K562 (cell line): ENCODE measurements at regions not wholly inside any gene's neighbourhood (a gene's known extent, or its start where the extent isn't known, plus 50 kb on each side); places are given as distances from the start of the nearest gene placed in this dataset.
"Not testable (repeated sequence)": the region's sequence is repeated elsewhere in the genome, so short reads cannot be mapped to it uniquely, and the experiment has no call there.

Source experiments
- ATAC-seq: fragments of 200-7000 bp; cut with Tn5 transposase; 3 replicates; pipeline ENCODE4 v1.9.1; 2020; ENCODE audit warnings: moderate library complexity
- BruUV-seq: library from RNA; stranded (reverse); fragments of 400-500 nt; replicated peaks from 2 replicates; lab custom pipeline; 2021; lab: Mats Ljungman, UMichigan
- CTCF ChIA-PET: fragments of 300-600 bp; formaldehyde crosslinking; extraction: SDS; loops from one replicate; lab custom pipeline; 2021; ENCODE audit warnings: low intra/inter-chr PET ratio; lab: Yijun Ruan, JAX
- POLR2A ChIA-PET: fragments of 300-600, 350-650 bp; sonication (Branson Sonifier 250); formaldehyde crosslinking; extraction: SDS; loops from one replicate; lab custom pipeline; 2021; ENCODE audit warnings: antibody characterized with exemption, inconsistent platforms; lab: Yijun Ruan, JAX
- DNase-seq, 4 experiments: peaks; one replicate each; pipeline versions ENCODE4 v3.0.0 to v3.0.0-alpha.2; 2011 to 2018; ENCODE audit warnings: low spot score in 3 of 4, mixed read lengths in 3 of 4; ENCODE audit errors: extremely low read depth in 1 of 4
- FAIRE-seq: peaks from 2 replicates; lab custom pipeline; 2011; peaks lifted over from hg19 to GRCh38; lab: Jason Lieb, UNC
- H2AFZ ChIP-seq: 2 replicates; pipeline ENCODE4 v1.6.0; 2011; ENCODE audit warnings: low read depth, low read length, control low read depth, inconsistent platforms
- H3K27ac ChIP-seq: fragments of 200-600 bp; 3 replicates; pipeline ENCODE4 v1.8.0; 2011; ENCODE audit warnings: low read depth, mild to moderate bottlenecking, control low read depth, inconsistent platforms, low read length, moderate library complexity, mixed read lengths; ENCODE audit errors: extremely low read depth
- H3K27me3 ChIP-seq, 2 experiments: fragments of 300-600 bp in 1 of 2; 2 replicates in 1 of 2; 3 replicates in 1 of 2; pipeline versions ENCODE4 v1.6.0 to v1.8.0; 2011; ENCODE audit warnings: inconsistent platforms in 2 of 2, low read length in 2 of 2, mild to moderate bottlenecking in 1 of 2, mixed read lengths in 1 of 2, moderate library complexity in 1 of 2; ENCODE audit not compliant: control insufficient read depth in 2 of 2, insufficient read depth in 2 of 2
- H3K36me3 ChIP-seq: fragments of 300-600 bp; 3 replicates; pipeline ENCODE4 v1.8.0; 2011; ENCODE audit warnings: mild to moderate bottlenecking, low read length, inconsistent platforms; ENCODE audit not compliant: control insufficient read depth, insufficient read depth
- H3K4me1 ChIP-seq, 2 experiments: fragments of 200-600 bp in 1 of 2; replicated peaks in 1 of 2; 2 replicates in 1 of 2; 3 replicates in 1 of 2; pipeline versions ENCODE4 v1.5.1 to v1.8.0; 2011; ENCODE audit warnings: inconsistent platforms in 2 of 2, low read length in 2 of 2, mild to moderate bottlenecking in 1 of 2, mixed read lengths in 1 of 2, moderate library complexity in 1 of 2; ENCODE audit not compliant: control insufficient read depth in 2 of 2, insufficient read depth in 2 of 2
- H3K4me2 ChIP-seq: 2 replicates; pipeline ENCODE4 v1.6.1; 2011; ENCODE audit warnings: low read length, control low read depth, inconsistent platforms, mixed read lengths; ENCODE audit not compliant: insufficient read depth
- H3K4me3 ChIP-seq: fragments of 200-600 bp; sonication (generic), shearing (Covaris generic); 2 replicates; pipeline ENCODE4 v1.5.1; 2016; ENCODE audit warnings: control low read depth, inconsistent platforms
- H3K79me2 ChIP-seq: fragments of 200-600 bp; 3 replicates; pipeline ENCODE4 v1.8.0; 2011; ENCODE audit warnings: low read length, inconsistent platforms; ENCODE audit not compliant: control insufficient read depth, insufficient read depth
- H3K9ac ChIP-seq, 2 experiments: 2 replicates each; pipeline versions ENCODE4 v1.6.0 to v1.6.1; 2011; ENCODE audit warnings: low read depth in 2 of 2, low read length in 2 of 2, control low read depth in 1 of 2, inconsistent platforms in 1 of 2, mild to moderate bottlenecking in 1 of 2, mixed read lengths in 1 of 2; ENCODE audit not compliant: insufficient read depth in 1 of 2
- H3K9me1 ChIP-seq: one replicate; pipeline ENCODE4 v1.6.0; 2011; ENCODE audit warnings: inconsistent platforms, mild to moderate bottlenecking, low read length, moderate library complexity; ENCODE audit not compliant: control insufficient read depth, insufficient read depth
- H3K9me3 ChIP-seq: replicated peaks from 2 replicates; pipeline ENCODE4 v1.5.1; 2011; ENCODE audit warnings: low read depth, low read length, inconsistent platforms; ENCODE audit not compliant: control insufficient read depth, insufficient read depth
- H4K20me1 ChIP-seq: replicated peaks from 2 replicates; pipeline ENCODE4 v1.6.1; 2011; ENCODE audit warnings: low read length, inconsistent platforms, mixed read lengths; ENCODE audit not compliant: control insufficient read depth, insufficient read depth
- CBX5 ChIP-seq: IDR thresholded peaks from 2 replicates; pipeline ENCODE4 v1.6.1; 2014; ENCODE audit warnings: low read depth, borderline replicate concordance
- TAF15 ChIP-seq: fragments of 200-400 bp; formaldehyde crosslinking; IDR thresholded peaks from 2 replicates; pipeline ENCODE4 v1.6.1; 2017; ENCODE audit warnings: mild to moderate bottlenecking, low read depth, low read length, moderate library complexity
- WGBS: fragments of 100-300 bp; shearing (Covaris generic); methylation state at CpG from one replicate; pipeline ENCODE4 v1.1.6; 2016; ENCODE audit warnings: low coverage, mixed read lengths; ENCODE audit not compliant: insufficient coverage; ENCODE audit errors: missing lambda C conversion rate; 5-methylcytosine and 5-hydroxymethylcytosine counted together
- in situ Hi-C: fragments of 300-500 bp; cut with MboI; formaldehyde crosslinking; loops from 4 replicates; pipeline ENCODE4 v1.15.0; 2018; ENCODE audit warnings: inconsistent platforms, mixed read lengths
- intact Hi-C: fragments of 100-400 bp; cut with micrococcal nuclease; formaldehyde crosslinking; loops from 2 replicates; pipeline ENCODE4 v1.14.2; 2022
- TF ChIP-seq, protein P1 (sequence below): fragments of 450-650 bp; formaldehyde crosslinking; IDR thresholded peaks from 2 replicates; pipeline ENCODE4 v1.4.0; 2020; ENCODE audit warnings: mild to moderate bottlenecking, moderate library complexity

DNA sequence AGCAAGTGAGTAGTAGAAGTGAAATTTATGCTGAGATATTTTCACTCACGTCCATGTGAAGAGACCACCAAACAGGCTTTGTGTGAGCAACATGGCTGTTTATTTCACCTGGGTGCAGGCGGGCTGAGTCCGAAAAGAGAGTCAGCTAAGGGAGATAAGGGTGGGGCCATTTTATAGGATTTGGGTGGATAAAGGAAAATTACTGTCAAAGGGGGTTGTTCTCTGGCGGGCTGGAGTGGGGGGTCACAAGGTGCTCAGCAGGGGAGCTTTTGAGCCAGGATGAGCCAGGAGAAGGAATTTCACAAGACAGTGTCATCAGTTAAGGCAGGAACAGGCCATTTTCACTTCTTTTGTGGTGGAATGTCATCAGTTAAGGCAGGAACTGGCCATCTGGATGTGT lies 207.8 kb downstream of the GABRG2 start:
- not testable (repeated sequence) for FAIRE-seq

DNA sequence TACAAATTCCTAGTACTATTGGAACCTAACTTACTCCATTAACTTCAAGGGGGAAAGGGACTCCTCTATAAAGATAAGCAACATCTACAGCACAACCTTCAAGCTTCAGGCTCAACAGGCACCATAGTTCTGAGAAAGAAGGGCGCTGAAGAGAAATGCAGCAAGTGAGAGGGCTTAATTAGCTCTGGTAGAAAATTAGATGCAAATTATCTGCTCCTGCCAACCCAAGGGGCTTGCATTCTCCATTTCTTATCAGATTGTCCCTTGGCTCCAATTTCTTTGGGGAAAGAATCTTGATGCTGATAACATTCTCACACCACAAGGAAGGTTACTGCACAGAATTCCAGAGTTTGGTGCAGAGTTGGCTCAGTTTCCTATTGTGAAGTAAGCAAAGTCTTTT lies 214.6 kb downstream of the GABRG2 start:
- no peaks in the 10 kb centered on the region for H3K9me3 ChIP-seq
- no peaks in the 10 kb centered on the region for H3K9me1 ChIP-seq
- intact Hi-C loops (no loop called here), in situ Hi-C loops (no loop called here)
- CTCF ChIA-PET, result no interaction called here
- FAIRE-seq, result no peak
- no peaks in the 10 kb centered on the region for H4K20me1 ChIP-seq
- H3K4me2 ChIP-seq, result no peak overlapping the region
- POLR2A ChIA-PET, result interaction anchor here (0.7 kb wide), 1 partner anchor 1855 kb away, joined by 3 read pairs; no protein-coding TSS in a partner anchor
- no peak for ATAC-seq
- no peaks in the 10 kb centered on the region for H3K4me1 ChIP-seq
- no TSS peak for BruUV-seq
- no peak overlapping the region for H3K4me3 ChIP-seq
- H3K79me2 ChIP-seq, result no peaks in the 10 kb centered on the region
- DNase-seq, result no peak
- H3K27me3 ChIP-seq, result no peaks in the 10 kb centered on the region
- no peaks in the 10 kb centered on the region for H3K36me3 ChIP-seq
- no peak overlapping the region for H3K27ac ChIP-seq
- WGBS, result 0% methylated on average over 1 of the region's 1 CpG
- no peak overlapping the region for H2AFZ ChIP-seq
- TF ChIP-seq CBX5 (no peak), TAF15 (no peak)
- TF ChIP-seq, protein P1, sequence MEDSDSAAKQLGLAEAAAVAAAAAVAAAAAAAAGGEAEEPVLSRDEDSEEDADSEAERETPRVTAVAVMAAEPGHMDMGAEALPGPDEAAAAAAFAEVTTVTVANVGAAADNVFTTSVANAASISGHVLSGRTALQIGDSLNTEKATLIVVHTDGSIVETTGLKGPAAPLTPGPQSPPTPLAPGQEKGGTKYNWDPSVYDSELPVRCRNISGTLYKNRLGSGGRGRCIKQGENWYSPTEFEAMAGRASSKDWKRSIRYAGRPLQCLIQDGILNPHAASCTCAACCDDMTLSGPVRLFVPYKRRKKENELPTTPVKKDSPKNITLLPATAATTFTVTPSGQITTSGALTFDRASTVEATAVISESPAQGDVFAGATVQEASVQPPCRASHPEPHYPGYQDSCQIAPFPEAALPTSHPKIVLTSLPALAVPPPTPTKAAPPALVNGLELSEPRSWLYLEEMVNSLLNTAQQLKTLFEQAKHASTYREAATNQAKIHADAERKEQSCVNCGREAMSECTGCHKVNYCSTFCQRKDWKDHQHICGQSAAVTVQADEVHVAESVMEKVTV (CRISPR knock-in tag), result no peak
- no peak overlapping the region for H3K9ac ChIP-seq

More for the DNA sequence above, 207.8 kb downstream of the GABRG2 start:
- H4K20me1 ChIP-seq, H3K9me1 ChIP-seq, H3K4me1 ChIP-seq, H3K4me3 ChIP-seq, intact Hi-C loops, H2AFZ ChIP-seq, CTCF ChIA-PET, H3K27me3 ChIP-seq, POLR2A ChIA-PET, H3K79me2 ChIP-seq, BruUV-seq, H3K27ac ChIP-seq, H3K9ac ChIP-seq, H3K36me3 ChIP-seq, H3K4me2 ChIP-seq, DNase-seq, H3K9me3 ChIP-seq, ATAC-seq, in situ Hi-C loops: not testable (repeated sequence)
- 0% methylated on average over 4 of the region's 4 CpGs for WGBS
